Trophoblast cell (in vitro differentiated cells and primary cell): ENCODE measurements at regions not wholly inside any gene's neighbourhood (a gene's known extent, or its start where the extent isn't known, plus 50 kb on each side); places are given as distances from the start of the nearest gene placed in this dataset.

ENCODE experiments used
- DNase-seq, 2 donors: peaks; one replicate each; pipeline ENCODE4 v3.0.0-alpha.2; 2016
- H2AFZ ChIP-seq: 2 replicates; pipeline ENCODE4 v1.6.1; 2013; ENCODE audit warnings: low read length, moderate library complexity, mild to moderate bottlenecking; ENCODE audit not compliant: insufficient read depth, poor library complexity
- H2AK5ac ChIP-seq: 2 replicates; pipeline ENCODE4 v1.6.1; 2013; ENCODE audit warnings: mild to moderate bottlenecking, low read length
- H2BK120ac ChIP-seq: 2 replicates; pipeline ENCODE4 v1.6.1; 2013; ENCODE audit warnings: low read length, mild to moderate bottlenecking, moderate library complexity; ENCODE audit not compliant: insufficient read depth, poor library complexity
- H2BK12ac ChIP-seq: 2 replicates; pipeline ENCODE4 v1.6.1; 2013; ENCODE audit warnings: mild to moderate bottlenecking, low read length, moderate library complexity
- H2BK5ac ChIP-seq: 2 replicates; pipeline ENCODE4 v1.6.1; 2013; ENCODE audit warnings: low read length, low read depth, moderate library complexity, mild to moderate bottlenecking; ENCODE audit not compliant: poor library complexity
- H3K14ac ChIP-seq: 2 replicates; pipeline ENCODE4 v1.6.1; 2013; ENCODE audit warnings: mild to moderate bottlenecking, low read length
- H3K18ac ChIP-seq: 2 replicates; pipeline ENCODE4 v1.6.1; 2013; ENCODE audit warnings: mild to moderate bottlenecking, low read length
- H3K23ac ChIP-seq: 2 replicates; pipeline ENCODE4 v1.6.1; 2013; ENCODE audit warnings: low read length
- H3K27ac ChIP-seq: 2 replicates; pipeline ENCODE4 v1.5.1; 2013; ENCODE audit warnings: low read depth, mild to moderate bottlenecking, inconsistent platforms, low read length, moderate library complexity
- H3K27me3 ChIP-seq: 2 replicates; pipeline ENCODE4 v1.6.1; 2013; ENCODE audit warnings: inconsistent platforms, mild to moderate bottlenecking, low read length, moderate library complexity; ENCODE audit not compliant: insufficient read depth
- H3K36me3 ChIP-seq, 2 experiments: 1 replicate in 1 of 2; 2 replicates in 1 of 2; pipeline ENCODE4 v1.6.1; 2013; ENCODE audit warnings: low read length in 2 of 2, mild to moderate bottlenecking in 2 of 2, moderate library complexity in 1 of 2; ENCODE audit not compliant: insufficient read depth in 2 of 2, control insufficient read depth in 1 of 2
- H3K4ac ChIP-seq: 2 replicates; pipeline ENCODE4 v1.6.1; 2013; ENCODE audit warnings: low read depth, mild to moderate bottlenecking, low read length, moderate library complexity
- H3K4me1 ChIP-seq, 2 experiments: 1 replicate in 1 of 2; 2 replicates in 1 of 2; pipeline ENCODE4 v1.6.1; 2013; ENCODE audit warnings: low read length in 2 of 2, mild to moderate bottlenecking in 2 of 2, moderate library complexity in 1 of 2; ENCODE audit not compliant: insufficient read depth in 2 of 2, control insufficient read depth in 1 of 2
- H3K4me2 ChIP-seq: 2 replicates; pipeline ENCODE4 v1.6.1; 2013; ENCODE audit warnings: inconsistent platforms, mild to moderate bottlenecking, low read length, moderate library complexity
- H3K4me3 ChIP-seq: 2 replicates; pipeline ENCODE4 v1.5.1; 2013; ENCODE audit warnings: mild to moderate bottlenecking, low read depth, low read length, inconsistent platforms
- H3K79me1 ChIP-seq: one replicate; pipeline ENCODE4 v1.6.1; 2013; ENCODE audit warnings: low read length
- H3K79me2 ChIP-seq: 2 replicates; pipeline ENCODE4 v1.6.1; 2013; ENCODE audit warnings: low read length, mild to moderate bottlenecking; ENCODE audit not compliant: control insufficient read depth, insufficient read depth, poor library complexity
- H3K9ac ChIP-seq: 2 replicates; pipeline ENCODE4 v1.6.1; 2013; ENCODE audit warnings: mild to moderate bottlenecking, low read length
- H3K9me3 ChIP-seq: 2 replicates; pipeline ENCODE4 v1.6.1; 2013; ENCODE audit warnings: low read depth, mild to moderate bottlenecking, control low read depth, inconsistent platforms, low read length; ENCODE audit not compliant: insufficient read depth
- H4K12ac ChIP-seq: 2 replicates; pipeline ENCODE4 v1.6.1; 2013; ENCODE audit warnings: low read depth, mild to moderate bottlenecking, low read length, moderate library complexity
- H4K8ac ChIP-seq: 2 replicates; pipeline ENCODE4 v1.6.1; 2013; ENCODE audit warnings: low read depth, mild to moderate bottlenecking, low read length, moderate library complexity
- H4K91ac ChIP-seq: one replicate; pipeline ENCODE4 v1.6.1; 2013; ENCODE audit warnings: low read depth, mild to moderate bottlenecking, low read length, moderate library complexity
- WGBS: extraction: QIAGEN DNeasy Blood & Tissue Kit; methylation state at CpG from one replicate; pipeline ENCODE4 v1.1.7; 2013; ENCODE audit warnings: missing lambda C conversion rate; ENCODE audit not compliant: insufficient read length, insufficient coverage; ENCODE audit errors: extremely low coverage; 5-methylcytosine and 5-hydroxymethylcytosine counted together

- no peaks in the 10 kb centered on the region for H3K9me3 ChIP-seq
- no peaks in the 10 kb centered on the region for H3K27me3 ChIP-seq
- no peaks in the 10 kb centered on the region for H3K79me1 ChIP-seq
- H2BK5ac ChIP-seq, result no peak overlapping the region
- no peak overlapping the region for H3K18ac ChIP-seq
- H2AK5ac ChIP-seq, result no peak overlapping the region
- no peak overlapping the region for H3K4me2 ChIP-seq
- no peaks in the 10 kb centered on the region for H3K36me3 ChIP-seq
- no peaks in the 10 kb centered on the region for H3K79me2 ChIP-seq
- no peak overlapping the region for H4K12ac ChIP-seq
- H3K4me1 ChIP-seq, result no peaks in the 10 kb centered on the region
- no peak overlapping the region for H4K91ac ChIP-seq
- no peak overlapping the region for H3K4me3 ChIP-seq
- WGBS, result no CpG with 5 or more reads among the region's 2 CpGs
- no peak overlapping the region for H4K8ac ChIP-seq
- no peak overlapping the region for H3K4ac ChIP-seq
- H3K23ac ChIP-seq, result no peak overlapping the region
- no peak overlapping the region for H2BK12ac ChIP-seq
- DNase-seq, result no peak
- H3K14ac ChIP-seq, result no peak overlapping the region
- no peak overlapping the region for H2AFZ ChIP-seq
- no peak overlapping the region for H3K9ac ChIP-seq
- H2BK120ac ChIP-seq, result no peak overlapping the region
- H3K27ac ChIP-seq, result no peak overlapping the region
Observed at GRCh38 chr13:74465271-74465670, 331.1 kb upstream of the KLF12 start.

DNA sequence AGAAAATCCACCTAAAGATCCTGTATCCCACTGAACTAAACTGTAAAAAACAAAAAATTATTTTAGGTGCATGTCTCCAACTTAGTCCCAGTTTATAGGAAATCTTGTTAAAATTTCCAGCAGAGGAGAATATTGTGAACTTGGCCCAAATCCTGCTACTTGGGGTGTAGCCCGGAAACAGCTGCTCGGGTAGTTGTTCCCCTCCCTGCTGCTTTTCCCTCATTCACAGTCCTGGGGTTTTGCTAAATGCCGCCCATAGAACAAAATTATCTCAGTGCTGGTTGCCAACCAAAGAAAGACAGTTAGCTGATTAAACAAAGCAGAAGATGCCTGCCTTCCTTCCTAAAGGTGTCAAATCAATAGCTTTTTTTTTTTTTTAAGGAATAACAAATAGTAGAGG lies 330.5 kb upstream of the KLF12 start:
- H2AK5ac ChIP-seq, result no peak overlapping the region
- H3K4me1 ChIP-seq, result no peaks in the 10 kb centered on the region
- no peaks in the 10 kb centered on the region for H3K79me1 ChIP-seq
- H3K27me3 ChIP-seq, result no peaks in the 10 kb centered on the region
- H2BK12ac ChIP-seq, result no peak overlapping the region
- no peaks in the 10 kb centered on the region for H3K9me3 ChIP-seq
- H3K18ac ChIP-seq, result no peak overlapping the region
- no peak overlapping the region for H3K4me2 ChIP-seq
- no peak for DNase-seq
- no peak overlapping the region for H3K9ac ChIP-seq
- H3K4me3 ChIP-seq, result no peak overlapping the region
- no peak overlapping the region for H2BK5ac ChIP-seq
- no peak overlapping the region for H3K4ac ChIP-seq
- H3K36me3 ChIP-seq, result no peaks in the 10 kb centered on the region
- H2BK120ac ChIP-seq, result no peak overlapping the region
- WGBS, result no CpG with 5 or more reads among the region's 3 CpGs
- H4K8ac ChIP-seq, result no peak overlapping the region
- no peak overlapping the region for H4K91ac ChIP-seq
- H3K79me2 ChIP-seq, result no peaks in the 10 kb centered on the region
- H3K14ac ChIP-seq, result no peak overlapping the region
- no peak overlapping the region for H3K23ac ChIP-seq
- no peak overlapping the region for H2AFZ ChIP-seq
- H3K27ac ChIP-seq, result no peak overlapping the region
- no peak overlapping the region for H4K12ac ChIP-seq

GRCh38 chr13:74461011-74461410 lies 326.8 kb upstream of the KLF12 start:
- H3K18ac ChIP-seq, result no peak overlapping the region
- H3K79me1 ChIP-seq, result no peaks in the 10 kb centered on the region
- H3K14ac ChIP-seq, result no peak overlapping the region
- H3K27me3 ChIP-seq, result no peaks in the 10 kb centered on the region
- H4K12ac ChIP-seq, result no peak overlapping the region
- H3K9me3 ChIP-seq, result no peaks in the 10 kb centered on the region
- no peak overlapping the region for H2BK5ac ChIP-seq
- no peaks in the 10 kb centered on the region for H3K4me1 ChIP-seq
- no peak overlapping the region for H3K27ac ChIP-seq
- H2AFZ ChIP-seq, result no peak overlapping the region
- no peaks in the 10 kb centered on the region for H3K79me2 ChIP-seq
- no peak overlapping the region for H3K9ac ChIP-seq
- no peak overlapping the region for H3K23ac ChIP-seq
- H3K4me3 ChIP-seq, result no peak overlapping the region
- H2AK5ac ChIP-seq, result no peak overlapping the region
- no peak overlapping the region for H3K4ac ChIP-seq
- no peak overlapping the region for H4K91ac ChIP-seq
- no peak for DNase-seq
- no peaks in the 10 kb centered on the region for H3K36me3 ChIP-seq
- no peak overlapping the region for H4K8ac ChIP-seq
- H3K4me2 ChIP-seq, result no peak overlapping the region
- no peak overlapping the region for H2BK12ac ChIP-seq
- WGBS, result no CpG with 5 or more reads among the region's 2 CpGs
- H2BK120ac ChIP-seq, result no peak overlapping the region

- DNase-seq, result no peak
- no peak overlapping the region for H2BK12ac ChIP-seq
- H3K4me3 ChIP-seq, result no peak overlapping the region
- no peaks in the 10 kb centered on the region for H3K79me2 ChIP-seq
- no peak overlapping the region for H2BK120ac ChIP-seq
- H3K36me3 ChIP-seq, result no peaks in the 10 kb centered on the region
- H2AK5ac ChIP-seq, result no peak overlapping the region
- no CpG with 5 or more reads among the region's 2 CpGs for WGBS
- H3K4me1 ChIP-seq, result no peaks in the 10 kb centered on the region
- no peak overlapping the region for H3K23ac ChIP-seq
- H2AFZ ChIP-seq, result no peak overlapping the region
- no peak overlapping the region for H4K91ac ChIP-seq
- H3K4ac ChIP-seq, result no peak overlapping the region
- no peak overlapping the region for H3K27ac ChIP-seq
- no peak overlapping the region for H3K14ac ChIP-seq
- no peaks in the 10 kb centered on the region for H3K9me3 ChIP-seq
- no peak overlapping the region for H3K18ac ChIP-seq
- H3K4me2 ChIP-seq, result no peak overlapping the region
- H3K27me3 ChIP-seq, result no peaks in the 10 kb centered on the region
- no peak overlapping the region for H2BK5ac ChIP-seq
- H3K9ac ChIP-seq, result no peak overlapping the region
- no peak overlapping the region for H4K8ac ChIP-seq
- H4K12ac ChIP-seq, result no peak overlapping the region
- no peaks in the 10 kb centered on the region for H3K79me1 ChIP-seq
Observed at GRCh38 chr13:74452881-74453280, 318.7 kb upstream of the KLF12 start.
